Testis (tissue), 2 donors: ENCODE measurements at regions not wholly inside any gene's neighbourhood (a gene's known extent, or its start where the extent isn't known, plus 50 kb on each side); places are given as distances from the start of the nearest gene placed in this dataset.

Experiments
- CTCF ChIP-seq, 3 experiments: fragments of 450-650 bp in 2 of 3; fragments of 200-600 bp in 1 of 3; sonication (generic) in 1 of 3; IDR thresholded peaks; one replicate each; pipeline ENCODE4 v1.5.1; 2016 to 2019; ENCODE audit warnings: antibody characterized with exemption in 3 of 3, mild to moderate bottlenecking in 2 of 3, moderate library complexity in 1 of 3
- POLR2A ChIP-seq: fragments of 450-650 bp; IDR thresholded peaks from one replicate; pipeline ENCODE4 v1.6.1; 2017; ENCODE audit warnings: antibody characterized with exemption, mild to moderate bottlenecking, moderate library complexity

GRCh38 chr5:159814222-159814621 lies 102.1 kb upstream of the ADRA1B start:
- TF ChIP-seq POLR2A (no peak), CTCF (IDR thresholded peaks at IDR 0.05) (no peak)
